CD4-positive, alpha-beta memory T cell (primary cell): ENCODE measurements at regions not wholly inside any gene's neighbourhood (a gene's known extent, or its start where the extent isn't known, plus 50 kb on each side); places are given as distances from the start of the nearest gene placed in this dataset.
A peak's percentile ranks its signal among the peaks of the same experiment; 100 is the strongest.
"Not testable (repeated sequence)": the region's sequence is repeated elsewhere in the genome, so short reads cannot be mapped to it uniquely, and the experiment has no call there.

ENCODE experiments used
- CTCF ChIA-PET: fragments of 350-600 bp; sonication (Branson Sonifier 250); formaldehyde crosslinking; loops from one replicate; lab custom pipeline; 2021; ENCODE audit warnings: inconsistent platforms; ENCODE audit not compliant: partially characterized antibody; lab: Charles Lee
- POLR2A ChIA-PET: fragments of 350-600 bp; sonication (Branson Sonifier 250); formaldehyde crosslinking; loops from one replicate; lab custom pipeline; 2021; ENCODE audit not compliant: partially characterized antibody; lab: Charles Lee
- DNase-seq, 5 donors: peaks; one replicate each; pipeline versions ENCODE4 v3.0.0 to v3.0.0-alpha.2; 2020 to 2022; ENCODE audit warnings: mixed read lengths in 1 of 5
- H3K27ac ChIP-seq: one replicate; pipeline ENCODE4 v1.7.0; 2013; ENCODE audit warnings: low read depth, low read length
- H3K27me3 ChIP-seq: 2 replicates; pipeline ENCODE4 v1.7.0; 2013; ENCODE audit warnings: mild to moderate bottlenecking, low read length, moderate library complexity; ENCODE audit not compliant: insufficient read depth
- H3K36me3 ChIP-seq: 2 replicates; pipeline ENCODE4 v1.7.0; 2013; ENCODE audit warnings: mild to moderate bottlenecking, low read length, moderate library complexity; ENCODE audit not compliant: insufficient read depth
- H3K4me1 ChIP-seq: 2 replicates; pipeline ENCODE4 v1.7.0; 2013; ENCODE audit warnings: mild to moderate bottlenecking, low read length, moderate library complexity; ENCODE audit not compliant: insufficient read depth
- H3K4me3 ChIP-seq, 2 donors: one replicate each; pipeline ENCODE4 v1.7.0; 2013; ENCODE audit warnings: low read length in 2 of 2, mild to moderate bottlenecking in 1 of 2
- H3K9me3 ChIP-seq, 2 donors: one replicate each; pipeline ENCODE4 v1.7.0; 2013; ENCODE audit warnings: low read length in 2 of 2, control low read depth in 1 of 2; ENCODE audit not compliant: control insufficient read depth in 1 of 2
- H3K27ac Mint-ChIP-seq, 7 donors: one replicate each; pipeline ENCODE4 v1.8.0; 2020 to 2021; ENCODE audit warnings: mixed read lengths in 7 of 7, mild to moderate bottlenecking in 6 of 7, inconsistent platforms in 3 of 7, moderate library complexity in 3 of 7
- H3K27me3 Mint-ChIP-seq, 2 donors: one replicate each; pipeline ENCODE4 v1.8.0; 2020 to 2021; ENCODE audit warnings: mixed read lengths in 2 of 2
- H3K36me3 Mint-ChIP-seq, 2 donors: one replicate each; pipeline ENCODE4 v1.8.0; 2020 to 2021; ENCODE audit warnings: mixed read lengths in 2 of 2, inconsistent platforms in 1 of 2, mild to moderate bottlenecking in 1 of 2
- H3K4me1 Mint-ChIP-seq, 4 donors: one replicate each; pipeline ENCODE4 v1.8.0; 2020 to 2021; ENCODE audit warnings: mixed read lengths in 4 of 4, mild to moderate bottlenecking in 1 of 4
- H3K4me3 Mint-ChIP-seq, 8 donors: one replicate each; pipeline ENCODE4 v1.8.0; 2020 to 2021; ENCODE audit warnings: mixed read lengths in 8 of 8, mild to moderate bottlenecking in 7 of 8, moderate library complexity in 6 of 8, inconsistent platforms in 3 of 8
- H3K9me3 Mint-ChIP-seq, 8 donors: one replicate each; pipeline ENCODE4 v1.8.0; 2020 to 2021; ENCODE audit warnings: mixed read lengths in 8 of 8, mild to moderate bottlenecking in 5 of 8, inconsistent platforms in 3 of 8, moderate library complexity in 1 of 8
- intact Hi-C: fragments of 100-400 bp; cut with micrococcal nuclease; formaldehyde crosslinking; loops from one replicate; pipeline ENCODE4 v1.15.1; 2023

- peaks cover 3 to 4% of the 10 kb centered on the region in 2 donors for H3K27me3 Mint-ChIP-seq
- Histone ChIP-seq H3K27me3 (no peaks in the 10 kb centered on the region), H3K4me3 (no peak overlapping the region), H3K27ac (no peak overlapping the region), H3K4me1 (no peaks in the 10 kb centered on the region), H3K9me3 (no peaks in the 10 kb centered on the region), H3K36me3 (no peaks in the 10 kb centered on the region)
- H3K9me3 Mint-ChIP-seq = no peaks in the 10 kb centered on the region
- H3K36me3 Mint-ChIP-seq = no peaks in the 10 kb centered on the region
- intact Hi-C loops = no loop called here
- ChIA-PET CTCF (no interaction called here), POLR2A (no interaction called here)
- DNase-seq = no peak
- H3K4me3 Mint-ChIP-seq = no peak overlapping the region
- H3K27ac Mint-ChIP-seq = no peak overlapping the region
- H3K4me1 Mint-ChIP-seq = no peaks in the 10 kb centered on the region
Observed at GRCh38 chr2:106293271-106293783, 99.2 kb upstream of the UXS1 start.

- H3K27me3 Mint-ChIP-seq = peaks cover 1 to 4% of the 10 kb centered on the region in 2 donors
- ChIA-PET CTCF (no interaction called here), POLR2A (no interaction called here)
- no peaks in the 10 kb centered on the region for H3K9me3 Mint-ChIP-seq
- Histone ChIP-seq H3K36me3 (no peaks in the 10 kb centered on the region), H3K4me3 (no peak overlapping the region), H3K27me3 (no peaks in the 10 kb centered on the region), H3K4me1 (no peaks in the 10 kb centered on the region), H3K27ac (no peak overlapping the region), H3K9me3 (no peaks in the 10 kb centered on the region)
- no peaks in the 10 kb centered on the region for H3K4me1 Mint-ChIP-seq
- H3K36me3 Mint-ChIP-seq = no peaks in the 10 kb centered on the region
- intact Hi-C loops = no loop called here
- DNase-seq = no peak
- H3K4me3 Mint-ChIP-seq = no peak overlapping the region
- no peak overlapping the region for H3K27ac Mint-ChIP-seq
Observed at GRCh38 chr2:106292627-106293026, 98.5 kb upstream of the UXS1 start.

GRCh38 chr2:106288873-106289272 is 94.8 kb upstream of the UXS1 start:
- no peaks in the 10 kb centered on the region for H3K27me3 Mint-ChIP-seq
- Histone ChIP-seq H3K4me1 (no peaks in the 10 kb centered on the region), H3K9me3 (no peaks in the 10 kb centered on the region), H3K4me3 (no peak overlapping the region), H3K27me3 (no peaks in the 10 kb centered on the region), H3K36me3 (no peaks in the 10 kb centered on the region), H3K27ac (no peak overlapping the region)
- H3K27ac Mint-ChIP-seq = peak overlapping the region in 1 of 7 donors; percentile 35
- no peaks in the 10 kb centered on the region for H3K36me3 Mint-ChIP-seq
- ChIA-PET CTCF (no interaction called here), POLR2A (no interaction called here)
- peaks cover 0 to 1% (median 0%) of the 10 kb centered on the region in 4 donors for H3K4me1 Mint-ChIP-seq
- DNase-seq = no peak
- H3K9me3 Mint-ChIP-seq = no peaks in the 10 kb centered on the region
- intact Hi-C loops = no loop called here
- H3K4me3 Mint-ChIP-seq = no peak overlapping the region

- intact Hi-C loops = no loop called here
- Mint-ChIP-seq H3K27ac (peak overlapping the region in 1 of 7 donors; percentile 49), H3K27me3 (peaks cover 4 to 9% of the 10 kb centered on the region in 2 donors), H3K9me3 (no peaks in the 10 kb centered on the region), H3K36me3 (no peaks in the 10 kb centered on the region), H3K4me1 (peaks cover 0 to 1% (median 0%) of the 10 kb centered on the region in 4 donors), H3K4me3 (no peak overlapping the region)
- Histone ChIP-seq H3K27ac (no peak overlapping the region), H3K4me3 (no peak overlapping the region), H3K27me3 (no peaks in the 10 kb centered on the region), H3K9me3 (no peaks in the 10 kb centered on the region), H3K36me3 (no peaks in the 10 kb centered on the region), H3K4me1 (no peaks in the 10 kb centered on the region)
- POLR2A ChIA-PET = no interaction called here
- no peak for DNase-seq
- CTCF ChIA-PET = no interaction called here
Observed at GRCh38 chr2:106285237-106285829, 91.2 kb upstream of the UXS1 start.

GRCh38 chr2:106284691-106285202 is 90.6 kb upstream of the UXS1 start:
- Histone ChIP-seq H3K9me3 (no peaks in the 10 kb centered on the region), H3K27me3 (no peaks in the 10 kb centered on the region), H3K4me1 (no peaks in the 10 kb centered on the region), H3K4me3 (no peak overlapping the region), H3K27ac (no peak overlapping the region), H3K36me3 (no peaks in the 10 kb centered on the region)
- Mint-ChIP-seq H3K36me3 (no peaks in the 10 kb centered on the region), H3K4me3 (no peak overlapping the region), H3K9me3 (no peaks in the 10 kb centered on the region), H3K27ac (no peak overlapping the region), H3K27me3 (peaks cover 5 to 9% of the 10 kb centered on the region in 2 donors), H3K4me1 (peaks cover 0 to 1% (median 0%) of the 10 kb centered on the region in 4 donors)
- POLR2A ChIA-PET = no interaction called here
- intact Hi-C loops = no loop called here
- CTCF ChIA-PET = no interaction called here
- DNase-seq = no peak

GRCh38 chr2:106284255-106284654 is 90.2 kb upstream of the UXS1 start:
- Mint-ChIP-seq H3K9me3 (no peaks in the 10 kb centered on the region), H3K27me3 (peaks cover 5 to 9% of the 10 kb centered on the region in 2 donors), H3K36me3 (no peaks in the 10 kb centered on the region), H3K4me3 (no peak overlapping the region), H3K27ac (no peak overlapping the region), H3K4me1 (peaks cover 0 to 1% (median 0%) of the 10 kb centered on the region in 4 donors)
- CTCF ChIA-PET = no interaction called here
- intact Hi-C loops = no loop called here
- no peaks in the 10 kb centered on the region for H3K9me3 ChIP-seq
- no peaks in the 10 kb centered on the region for H3K27me3 ChIP-seq
- H3K27ac ChIP-seq = no peak overlapping the region
- POLR2A ChIA-PET = no interaction called here
- no peak overlapping the region for H3K4me3 ChIP-seq
- H3K4me1 ChIP-seq = no peaks in the 10 kb centered on the region
- no peaks in the 10 kb centered on the region for H3K36me3 ChIP-seq
- DNase-seq = no peak

GRCh38 chr2:106283228-106284152 is 89.4 kb upstream of the UXS1 start:
- CTCF ChIA-PET = interaction anchor here (0.9 kb wide), 1 partner anchor 10 kb away, joined by 3 read pairs; no protein-coding TSS in a partner anchor
- H3K36me3 ChIP-seq, H3K27ac ChIP-seq, H3K9me3 ChIP-seq, H3K4me1 ChIP-seq, H3K27me3 Mint-ChIP-seq, POLR2A ChIA-PET, H3K9me3 Mint-ChIP-seq, H3K36me3 Mint-ChIP-seq, DNase-seq, H3K4me1 Mint-ChIP-seq, intact Hi-C loops, H3K4me3 Mint-ChIP-seq, H3K4me3 ChIP-seq, H3K27me3 ChIP-seq: not testable (repeated sequence)
- peak overlapping the region in 1 of 7 donors; percentile 65 for H3K27ac Mint-ChIP-seq
